Kidney capillary endothelial cell (primary cell): ENCODE measurements at regions not wholly inside any gene's neighbourhood (a gene's known extent, or its start where the extent isn't known, plus 50 kb on each side); places are given as distances from the start of the nearest gene placed in this dataset.
A peak's percentile ranks its signal among the peaks of the same experiment; 100 is the strongest.
"Not testable (repeated sequence)": the region's sequence is repeated elsewhere in the genome, so short reads cannot be mapped to it uniquely, and the experiment has no call there.

Experiments used
- DNase-seq: peaks from one replicate; pipeline ENCODE4 v3.0.0-alpha.2; 2018; ENCODE audit warnings: low spot score

DNA sequence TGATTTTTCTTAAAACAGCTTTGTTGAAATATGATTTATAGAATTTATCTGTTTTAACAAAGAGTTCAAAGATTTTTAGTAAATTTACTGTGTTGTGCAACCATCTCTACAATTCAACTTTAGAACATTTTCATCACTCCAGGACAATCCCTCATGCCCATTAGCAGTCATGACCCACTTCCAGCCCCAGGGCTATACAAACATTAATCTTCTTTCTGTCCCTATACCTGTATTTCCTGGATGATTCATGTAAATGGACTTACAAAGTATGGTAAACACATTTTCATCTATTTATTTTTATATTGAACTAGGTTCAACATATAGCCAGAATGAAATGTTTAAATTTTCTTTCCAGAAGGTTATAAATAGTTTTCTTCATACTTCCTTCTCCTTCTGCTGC lies 127.8 kb upstream of the CCDC180 start:
- no peak for DNase-seq

DNA sequence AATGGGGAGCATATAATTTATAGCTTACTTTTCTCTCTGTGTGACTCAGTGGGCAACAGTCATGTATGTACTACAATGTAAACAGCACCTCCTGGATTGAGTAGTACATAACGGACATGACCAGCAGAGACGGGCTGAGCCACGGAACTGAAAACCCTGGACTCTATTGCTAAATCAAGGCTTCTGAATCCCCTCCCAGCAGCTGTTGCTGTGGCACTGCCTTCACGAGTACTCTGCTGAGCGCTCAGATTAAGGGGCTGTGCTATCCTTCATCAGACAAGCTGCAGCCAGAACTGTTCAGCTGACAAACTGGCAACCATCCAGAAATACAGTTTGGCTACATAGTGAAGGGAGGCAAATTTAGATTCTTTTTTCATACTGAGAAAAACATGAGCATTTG lies 131.3 kb upstream of the CCDC180 start:
- DNase-seq: no peak

DNA sequence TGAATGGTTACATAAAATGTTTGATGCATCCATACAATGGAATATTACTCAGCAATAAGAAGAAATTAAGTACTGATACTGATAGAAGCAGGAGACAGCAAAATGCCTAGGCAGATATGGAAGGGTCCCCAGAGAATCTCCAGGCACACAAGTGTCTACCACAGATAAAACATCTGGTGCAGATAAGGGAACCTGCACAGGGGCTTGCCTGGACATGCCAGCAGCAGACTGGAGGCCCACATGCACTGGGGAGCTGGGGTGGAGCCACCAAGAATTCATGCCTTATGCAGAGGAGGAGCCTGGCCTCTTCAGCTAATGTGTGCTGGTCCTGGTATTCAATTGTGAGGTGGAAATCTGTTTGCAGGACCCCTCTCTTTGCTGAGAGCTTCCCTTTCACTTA lies 129.2 kb upstream of the CTSV start:
- DNase-seq: not testable (repeated sequence)

DNA sequence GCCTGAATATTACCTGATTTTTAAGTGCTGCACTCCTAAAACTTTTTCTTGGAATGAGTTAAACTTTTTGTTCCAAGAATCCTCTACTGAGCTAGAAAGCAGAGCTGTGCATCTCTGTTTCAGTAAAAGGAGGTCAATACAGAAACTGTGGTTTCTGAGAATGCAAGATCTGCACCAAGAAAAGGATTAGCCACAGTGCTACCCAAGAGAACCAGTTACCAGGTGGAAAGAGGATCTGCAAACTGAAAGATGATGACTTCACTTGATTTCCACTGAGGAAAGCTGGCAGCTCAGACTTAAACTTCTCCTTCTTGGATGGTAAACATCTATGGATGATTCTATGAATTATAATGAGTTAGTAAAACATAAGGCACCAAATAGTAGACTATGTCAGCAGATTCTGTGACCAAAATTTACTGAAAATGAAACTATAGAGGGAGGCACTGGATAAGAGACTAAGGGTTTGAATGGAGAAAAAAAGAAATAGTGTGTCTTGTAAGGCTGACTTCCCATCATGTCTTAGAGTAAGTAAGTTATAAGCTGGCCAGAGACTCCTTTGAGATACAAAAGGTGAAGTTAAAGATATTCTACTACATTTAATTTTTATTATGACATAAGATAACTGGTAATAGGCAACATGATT lies 127.7 kb upstream of the CTSV start:
- not testable (repeated sequence) for DNase-seq

DNA sequence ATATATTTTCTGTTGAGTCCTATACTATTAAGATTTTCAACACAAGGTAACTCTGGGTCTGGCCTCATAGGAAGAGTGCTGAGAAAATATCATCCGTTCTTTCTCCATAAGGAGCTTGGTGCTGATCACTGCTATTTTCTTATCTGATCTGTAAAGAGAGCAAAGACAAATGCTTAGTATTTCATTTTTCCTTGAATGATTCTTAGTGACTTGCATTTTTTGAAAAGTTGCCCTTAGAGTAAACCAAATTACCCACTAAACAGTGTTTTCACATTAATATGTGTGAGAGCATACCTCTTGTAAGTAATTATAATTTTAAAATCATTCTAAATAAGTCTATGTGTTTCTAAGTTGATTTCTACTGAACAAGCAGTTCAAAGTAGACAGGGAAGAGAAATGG lies 121.3 kb upstream of the CTSV start:
- DNase-seq: no peak

DNA sequence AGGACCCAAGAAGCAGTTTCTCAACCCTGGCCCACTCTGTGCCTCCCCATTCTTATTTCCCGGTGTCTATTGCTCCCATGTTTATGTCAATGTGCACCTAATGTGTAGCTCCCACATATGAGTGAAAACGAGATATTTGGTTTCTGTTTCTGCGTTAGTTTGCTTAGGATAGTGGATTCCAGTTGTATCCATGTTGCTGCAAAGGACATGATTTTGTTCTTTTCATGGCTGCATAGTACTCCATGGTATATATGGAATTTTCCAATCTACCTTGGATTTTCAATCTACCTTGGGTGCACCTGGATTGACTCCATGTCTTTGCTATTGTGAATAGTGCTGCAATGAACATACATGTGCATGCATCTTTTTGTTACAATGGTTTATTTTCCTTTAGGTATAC lies 119.8 kb upstream of the CTSV start:
- DNase-seq: not testable (repeated sequence)

DNA sequence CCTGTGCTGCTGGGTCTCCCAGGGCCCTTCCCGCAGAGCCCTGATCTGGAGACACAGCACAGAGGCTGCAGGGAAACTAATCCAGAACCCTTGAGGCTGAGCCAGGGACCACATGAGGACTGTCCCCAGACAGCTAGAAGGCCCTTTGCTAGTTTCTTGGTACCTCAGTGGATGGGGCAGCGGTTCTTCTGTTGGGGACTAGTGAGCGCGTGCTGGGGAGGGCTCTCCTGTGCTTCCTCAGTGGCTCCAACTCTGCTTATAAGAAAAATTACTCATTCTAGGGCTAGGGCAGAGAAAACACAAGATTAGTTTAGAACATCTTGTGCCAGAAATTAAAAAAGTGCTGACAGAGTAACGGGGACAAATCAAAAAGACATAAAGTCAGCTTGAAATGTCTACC lies 116.5 kb upstream of the CTSV start:
- not testable (repeated sequence) for DNase-seq

DNA sequence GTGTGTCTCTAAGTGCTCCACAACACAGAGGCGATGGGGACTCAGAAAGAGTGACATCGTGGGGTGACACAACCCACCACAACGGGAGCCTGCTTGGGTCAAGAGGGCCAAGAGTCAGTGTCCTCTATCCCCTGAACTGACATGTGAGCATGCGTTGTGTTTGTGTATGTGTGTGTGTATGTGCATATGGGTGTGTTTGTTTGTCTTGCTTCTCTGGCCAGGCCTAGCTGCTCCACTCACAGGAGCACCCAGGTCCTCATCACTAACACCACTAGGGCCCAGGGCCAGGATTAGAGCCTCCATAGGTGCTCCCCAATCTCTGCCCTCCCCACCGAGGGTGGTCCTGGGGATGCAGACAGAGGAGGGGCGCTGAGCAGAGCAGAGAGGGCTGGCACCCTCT lies 115.0 kb upstream of the CTSV start:
- no peak for DNase-seq

DNA sequence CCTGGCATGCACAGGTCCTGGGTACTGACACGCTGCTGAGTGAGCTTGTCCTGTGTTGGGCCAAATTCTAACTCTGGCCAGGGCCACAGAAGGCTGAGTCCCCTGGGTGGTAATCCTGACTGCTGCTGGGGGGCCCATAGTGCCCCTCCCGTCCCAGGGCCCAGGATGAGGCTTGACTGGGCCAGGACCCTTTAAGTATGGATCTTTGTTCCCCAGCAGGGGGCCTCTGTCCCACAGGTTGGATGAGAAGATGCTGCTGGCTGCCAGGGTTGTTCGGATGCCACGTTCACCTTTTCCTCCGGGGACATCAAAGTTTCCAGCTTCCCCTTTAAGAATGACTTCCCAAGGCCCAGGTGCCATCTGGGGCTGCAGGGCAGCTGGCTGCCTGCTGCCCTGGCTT lies 114.2 kb upstream of the CTSV start:
- DNase-seq: not testable (repeated sequence)

DNA sequence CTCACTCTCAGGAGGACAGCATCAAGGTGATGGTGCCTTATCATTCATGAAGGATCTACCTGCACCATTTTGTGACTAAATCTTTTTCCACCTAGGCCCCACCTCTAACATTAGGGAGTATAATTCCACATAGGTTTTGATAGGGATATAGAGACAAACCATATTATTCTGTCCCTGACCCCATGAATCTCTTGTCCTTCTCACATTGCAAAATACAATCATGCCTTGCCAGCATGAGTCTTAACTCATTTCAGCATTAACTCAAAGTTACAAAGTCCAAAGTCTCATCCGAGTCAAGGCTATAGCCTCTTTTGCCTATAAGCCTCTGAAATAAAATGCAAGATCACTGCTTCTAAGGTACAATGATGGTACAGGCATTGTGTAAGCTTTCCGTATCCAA lies 111.5 kb upstream of the CTSV start:
- not testable (repeated sequence) for DNase-seq

DNA sequence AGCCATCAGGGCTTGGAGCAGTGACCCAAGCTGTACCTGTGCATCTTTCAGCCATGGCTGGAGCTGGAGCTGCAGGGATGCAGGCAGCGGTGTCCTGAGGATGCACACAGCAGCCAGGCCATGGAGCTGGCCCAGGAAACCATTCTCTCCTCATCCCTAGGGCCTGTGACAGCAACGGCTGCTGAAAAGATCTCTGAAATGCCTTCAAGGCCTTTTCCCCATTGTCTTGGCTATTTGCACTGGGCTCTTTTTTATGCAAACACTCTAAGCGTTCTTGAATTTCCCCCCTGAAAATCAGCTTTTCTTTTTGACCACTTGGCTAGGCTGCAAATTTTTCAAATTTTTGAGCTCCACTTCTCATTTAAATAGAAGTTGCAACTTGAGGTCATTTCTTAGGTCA lies 109.5 kb upstream of the CTSV start:
- DNase-seq: not testable (repeated sequence)

DNA sequence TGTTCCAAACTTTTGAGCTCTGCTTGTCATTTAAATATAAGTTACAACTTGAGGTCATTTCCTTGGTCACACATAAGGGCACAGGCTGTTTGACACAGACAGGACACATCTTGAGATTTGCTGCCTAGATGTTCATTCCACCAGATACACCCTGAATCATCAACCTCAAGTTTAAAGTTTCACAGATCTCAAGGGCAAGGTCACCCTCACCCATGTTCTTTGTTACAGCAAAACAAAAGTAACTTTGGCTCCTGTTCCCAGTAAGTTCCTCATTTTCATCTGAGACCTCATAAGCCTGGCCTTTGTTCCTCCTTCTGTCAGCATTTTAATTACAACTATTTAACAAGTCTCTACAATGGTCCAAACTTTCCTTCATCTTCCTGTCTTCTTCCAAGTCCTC lies 106.7 kb upstream of the CTSV start:
- not testable (repeated sequence) for DNase-seq

DNA sequence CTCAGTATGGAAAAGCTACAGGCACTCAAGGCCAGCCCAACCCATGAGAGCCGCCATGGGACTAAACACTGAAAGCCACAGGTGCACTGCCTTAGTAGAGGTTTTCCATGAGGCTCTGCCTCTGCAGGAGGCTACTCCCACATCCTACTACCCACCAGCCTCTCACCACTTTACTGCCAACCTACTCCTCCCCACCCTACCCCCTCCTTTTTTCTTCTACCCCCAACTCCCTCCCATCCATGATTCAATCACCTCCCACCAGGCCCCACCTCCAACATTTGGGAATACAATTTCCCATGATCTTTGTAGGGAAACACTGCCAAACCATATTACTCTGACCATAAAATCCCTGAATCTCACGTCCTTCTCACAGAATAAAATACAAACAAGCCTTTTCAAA lies 101.6 kb upstream of the CTSV start:
- DNase-seq: no peak

DNA sequence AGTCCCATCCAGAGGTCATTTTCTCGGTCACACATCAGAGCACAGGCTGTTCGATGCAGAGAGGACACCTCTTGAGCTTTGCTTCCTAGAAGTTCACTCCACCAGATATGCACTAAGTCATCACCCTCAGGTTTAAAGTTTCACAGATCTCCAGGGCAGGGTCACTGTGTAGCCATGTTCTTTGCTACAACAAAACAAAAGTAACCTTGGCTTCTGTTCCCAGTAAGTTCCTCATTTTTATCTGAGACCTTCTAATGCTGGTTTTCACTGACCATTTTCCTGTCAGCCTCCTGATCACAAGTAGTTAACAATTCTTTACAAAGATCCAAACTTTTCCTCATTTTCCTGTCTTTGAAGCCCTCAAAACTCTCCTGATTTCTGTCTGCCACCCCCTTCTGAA lies 97.5 kb upstream of the CTSV start:
- DNase-seq: no peak

DNA sequence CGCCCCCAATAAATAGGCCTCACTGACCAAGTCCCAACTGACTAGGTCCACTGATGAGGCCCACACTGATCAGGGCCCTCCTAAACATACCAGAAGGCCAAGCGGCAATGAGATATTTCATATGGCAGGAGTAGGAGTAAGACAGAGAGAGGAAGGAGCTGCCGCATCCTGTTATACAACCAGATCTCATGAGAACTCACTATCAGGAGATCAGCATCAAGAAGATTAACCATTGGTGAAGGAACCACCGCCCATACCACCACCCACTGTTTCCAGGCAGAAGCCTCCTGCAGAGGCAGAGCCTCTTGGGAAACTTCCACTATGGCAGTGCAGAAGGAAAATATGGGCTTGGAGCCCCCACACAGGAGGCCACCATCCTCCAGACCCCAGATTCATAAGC lies 95.0 kb upstream of the CTSV start:
- DNase-seq: not testable (repeated sequence)

DNA sequence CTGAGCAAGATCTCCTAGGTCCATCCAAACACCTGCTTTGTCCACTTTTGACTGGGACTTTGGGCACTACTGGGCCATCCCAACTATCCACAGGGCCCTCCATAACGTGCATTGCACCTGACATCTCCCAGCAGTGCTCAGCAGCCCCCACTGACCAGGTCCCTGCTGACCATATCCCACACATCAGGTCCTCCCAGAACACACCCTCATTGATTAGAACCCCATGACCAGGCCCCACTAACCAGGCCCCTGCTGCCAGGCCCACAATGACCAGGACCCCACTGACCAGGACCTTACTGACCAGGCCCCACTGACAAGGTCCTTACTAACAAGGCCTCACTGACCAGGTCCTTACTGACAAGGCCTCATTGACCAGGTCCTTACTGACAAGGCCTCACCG lies 93.9 kb upstream of the CTSV start:
- no peak for DNase-seq

DNA sequence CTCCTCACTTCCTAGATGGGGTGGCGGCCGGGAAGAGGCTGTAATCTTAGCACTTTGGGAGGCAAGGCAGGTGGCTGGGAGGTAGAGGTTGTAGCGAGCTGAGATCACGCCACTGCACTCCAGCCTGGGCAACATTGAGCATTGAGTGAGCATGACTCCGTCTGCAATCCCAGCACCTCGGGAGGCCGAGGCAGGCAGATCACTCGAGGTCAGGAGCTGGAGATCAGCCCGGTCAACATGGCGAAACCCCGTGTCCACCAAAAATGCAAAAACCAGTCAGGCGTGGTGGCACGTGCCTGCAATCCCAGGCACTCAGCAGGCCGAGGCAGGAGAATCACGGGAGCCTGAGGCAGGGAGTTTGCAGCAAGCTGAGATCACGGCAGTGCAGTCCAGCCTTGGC lies 91.9 kb upstream of the CTSV start:
- not testable (repeated sequence) for DNase-seq

DNA sequence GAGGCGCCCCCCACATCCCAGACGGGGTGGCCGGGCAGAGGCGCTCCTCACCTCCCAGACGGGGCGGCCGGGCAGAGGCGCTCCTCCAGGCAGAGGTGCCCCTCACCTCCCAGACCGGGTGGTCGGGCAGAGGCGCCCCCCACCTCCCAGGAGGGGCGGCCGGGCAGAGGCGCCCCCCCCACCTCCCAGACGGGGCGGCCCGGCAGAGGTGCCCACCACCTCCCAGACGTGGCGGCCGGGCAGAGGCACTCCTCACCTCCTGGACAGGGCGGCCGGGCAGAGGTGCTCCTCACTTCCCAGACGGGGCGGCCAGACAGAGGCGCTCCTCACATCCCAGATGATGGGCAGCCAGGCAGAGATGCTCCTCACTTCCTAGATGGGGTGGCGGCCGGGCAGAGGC lies 91.4 kb upstream of the CTSV start:
- not testable (repeated sequence) for DNase-seq

DNA sequence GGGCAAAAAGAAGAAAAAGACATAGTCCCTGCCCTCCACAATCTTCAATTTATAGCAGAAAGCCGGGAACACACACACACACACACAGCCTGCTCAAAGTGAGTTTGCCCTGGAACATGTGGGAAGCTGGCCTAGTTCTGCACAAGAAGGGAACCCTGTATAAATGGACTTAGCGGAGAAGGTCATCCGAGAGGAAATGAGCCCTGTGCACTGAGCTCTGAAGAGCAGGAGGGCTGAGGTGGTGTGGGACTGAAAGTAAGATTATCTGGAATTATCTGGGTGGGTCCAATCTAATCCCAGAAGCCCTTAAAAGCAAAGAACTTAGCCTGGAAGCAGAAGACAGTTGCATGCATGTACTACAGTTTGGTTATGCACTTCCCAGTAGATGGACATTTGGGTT lies 90.0 kb upstream of the CTSV start:
- no peak for DNase-seq

DNA sequence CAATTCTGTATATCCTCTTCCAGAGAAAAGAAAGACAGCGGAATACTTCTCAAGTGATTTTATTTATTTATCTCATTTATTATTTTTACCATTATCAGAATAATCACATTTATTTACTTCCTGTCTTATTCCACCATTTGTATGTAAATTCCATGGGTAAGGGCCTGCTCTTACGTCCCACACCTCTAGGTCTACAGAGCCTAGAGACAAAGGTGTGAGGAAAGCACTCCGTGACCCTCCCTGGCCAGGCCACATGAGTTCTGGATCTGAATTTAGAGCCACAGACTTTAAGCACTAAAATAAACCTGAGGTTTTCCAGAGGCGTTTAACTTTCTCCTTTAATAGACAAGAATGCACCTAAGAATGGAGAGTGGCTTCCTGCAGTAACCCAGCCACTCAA lies 85.3 kb upstream of the CTSV start:
- DNase-seq: no peak

DNA sequence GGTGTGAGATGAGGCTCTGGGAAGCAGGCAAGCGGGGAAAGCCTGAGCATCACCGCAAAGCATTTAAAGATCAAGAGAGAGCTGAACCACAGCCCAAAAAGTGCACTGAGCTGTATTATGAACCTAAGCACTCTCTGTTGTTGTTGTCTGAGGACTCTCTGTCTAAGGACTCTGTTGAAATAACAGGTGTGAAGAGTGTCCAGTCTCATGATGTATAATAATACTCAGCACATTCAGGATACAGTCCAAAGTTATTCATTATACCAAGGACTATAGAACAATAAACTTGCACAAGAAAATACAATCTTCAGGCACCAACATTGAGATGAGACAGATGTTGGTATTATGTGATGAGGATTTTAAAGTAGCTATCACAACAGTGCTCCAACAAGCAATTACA lies 71.8 kb upstream of the CTSV start:
- no peak for DNase-seq

DNA sequence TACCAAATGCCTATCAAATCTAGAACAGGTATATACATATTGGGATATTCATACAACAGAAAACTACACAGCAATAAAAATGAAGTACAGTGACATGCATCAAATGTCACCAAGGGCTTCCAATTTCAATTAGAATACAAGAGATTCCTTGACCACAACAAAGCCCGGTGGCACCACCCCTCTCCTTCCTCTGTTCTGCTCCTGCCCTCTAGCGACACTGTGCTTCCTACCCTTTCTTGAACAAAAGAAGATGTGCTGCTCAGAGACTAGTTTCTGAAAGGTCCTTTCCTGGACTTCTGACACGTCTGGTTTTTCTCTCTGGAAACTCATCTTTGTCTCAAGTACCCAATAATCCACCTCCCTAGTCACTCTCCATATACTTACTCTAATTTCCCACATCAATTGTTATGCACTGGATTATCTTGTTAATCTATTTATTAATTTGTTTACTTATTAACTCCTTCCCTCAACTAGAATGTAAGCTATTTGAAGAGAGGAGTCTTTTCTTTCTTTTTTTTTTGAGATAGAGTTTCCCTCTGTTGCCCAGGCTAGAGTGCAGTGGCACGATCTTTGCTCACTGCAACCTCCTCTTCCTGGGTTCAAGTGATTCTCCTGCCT lies 70.4 kb upstream of the CTSV start:
- peak; percentile 25 for DNase-seq

DNA sequence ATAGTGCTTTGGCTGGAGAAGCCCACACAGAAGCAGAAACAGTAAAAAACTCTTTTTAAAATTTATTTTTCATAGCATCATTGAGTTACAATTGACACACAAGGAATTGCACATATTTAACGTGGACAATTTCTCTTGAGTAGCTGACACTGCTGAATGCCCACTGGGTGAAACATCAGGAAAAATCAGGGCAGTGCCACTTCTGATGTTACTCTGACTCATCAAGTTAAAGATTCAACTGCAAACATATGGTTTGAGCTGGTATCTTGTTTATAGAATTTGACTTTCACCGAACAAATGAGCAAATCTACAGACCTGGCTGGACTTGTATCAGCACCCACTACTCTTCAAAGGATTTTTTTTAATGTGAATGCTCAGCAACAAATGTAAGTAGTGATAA lies 66.3 kb upstream of the CTSV start:
- not testable (repeated sequence) for DNase-seq
